Spleen (tissue), 11 donors: ENCODE measurements at regions not wholly inside any gene's neighbourhood (a gene's known extent, or its start where the extent isn't known, plus 50 kb on each side); places are given as distances from the start of the nearest gene placed in this dataset.

ENCODE experiments used
- DNase-seq: peaks from one replicate; pipeline ENCODE4 v3.0.0-alpha.2; 2020
- H3K27ac ChIP-seq, 8 donors: fragments of 200-600 bp; sonication (generic) in 7 of 8; 1 replicate in 4 of 8; 2 replicates in 4 of 8; pipeline versions ENCODE4 v1.5.0 to v1.8.0; 2016 to 2021; ENCODE audit warnings: inconsistent platforms in 4 of 8, mild to moderate bottlenecking in 4 of 8, moderate library complexity in 1 of 8
- H3K27me3 ChIP-seq, 7 donors: fragments of 200-600 bp; sonication (generic) in 6 of 7; replicated peaks in 1 of 7; 1 replicate in 4 of 7; 2 replicates in 3 of 7; pipeline versions ENCODE4 v1.5.0 to v1.8.0; 2016 to 2021; ENCODE audit warnings: inconsistent platforms in 3 of 7, mild to moderate bottlenecking in 1 of 7
- H3K36me3 ChIP-seq, 6 donors: fragments of 200-600 bp; sonication (generic) in 5 of 6; 1 replicate in 4 of 6; 2 replicates in 2 of 6; pipeline versions ENCODE4 v1.5.0 to v1.8.0; 2016 to 2021; ENCODE audit warnings: inconsistent platforms in 2 of 6
- H3K4me1 ChIP-seq, 6 donors: fragments of 200-600 bp; sonication (generic) in 5 of 6; 1 replicate in 3 of 6; 2 replicates in 3 of 6; pipeline versions ENCODE4 v1.5.0 to v1.8.0; 2016 to 2021; ENCODE audit warnings: inconsistent platforms in 3 of 6
- H3K4me3 ChIP-seq, 8 donors: fragments of 200-600 bp; sonication (generic) in 7 of 8; 1 replicate in 4 of 8; 2 replicates in 4 of 8; pipeline versions ENCODE4 v1.5.0 to v1.8.0; 2016 to 2021; ENCODE audit warnings: inconsistent platforms in 4 of 8, mild to moderate bottlenecking in 4 of 8, moderate library complexity in 2 of 8
- H3K9me3 ChIP-seq, 8 donors: fragments of 200-600 bp; sonication (generic) in 7 of 8; 1 replicate in 4 of 8; 2 replicates in 4 of 8; pipeline versions ENCODE4 v1.5.0 to v1.8.0; 2016 to 2021; ENCODE audit warnings: inconsistent platforms in 4 of 8
- POLR2A ChIP-seq, 3 donors: fragments of 450-650 bp; IDR thresholded peaks; one replicate each; pipeline ENCODE4 v1.5.1; 2017; ENCODE audit warnings: antibody characterized with exemption in 3 of 3, mild to moderate bottlenecking in 1 of 3
- POLR2AphosphoS5 ChIP-seq, 3 donors: sonication (generic); formaldehyde crosslinking; IDR thresholded peaks; one replicate each; pipeline ENCODE4 v1.5.1; 2017; ENCODE audit warnings: antibody characterized with exemption in 3 of 3
- WGBS, 5 donors: extraction: QIAGEN DNeasy Blood & Tissue Kit in 3 of 5; methylation state at CpG; one replicate each; pipeline versions ENCODE4 v1.1.5 to v1.1.7; 2013 to 2018; 5-methylcytosine and 5-hydroxymethylcytosine counted together
- intact Hi-C: fragments of 100-400 bp; cut with DNase I; formaldehyde crosslinking; loops from one replicate; pipeline ENCODE4 v1.15.0; 2023; ENCODE audit warnings: low total_unique reads
- TF ChIP-seq, protein P1 (sequence below), 11 experiments: fragments of 200-600 bp in 7 of 11; fragments of 450-650 bp in 4 of 11; sonication (generic) in 4 of 11; IDR thresholded peaks in 8 of 11; conservative IDR thresholded peaks in 3 of 11; 1 replicate in 7 of 11; 2 replicates in 4 of 11; pipeline versions ENCODE4 v1.4.0 to v1.8.0; 2016 to 2021; ENCODE audit warnings: antibody characterized with exemption in 11 of 11, inconsistent platforms in 4 of 11, mild to moderate bottlenecking in 1 of 11
- donor health status: healthy with polysubstance abuse.
- donor health status: DM: no; HTN: no; CAD: no; lungs with moderate emphysema.
- donor health status: DM: no; HTN: no; CAD: no.
- donor health status: Bipolar disorder and iron deficiency.
- donor health status: healthy.
- donor health status: DM: no; HTN: no; CAD: no.
- donor health status: DM: yes; HTN: yes; CAD: no.

GRCh38 chr2:239716536-239717318, 308.4 kb downstream of the NDUFA10 start:
- 75 to 79% (median 76%) methylated on average over 16 of the region's 16 CpGs for WGBS, 5 donors
- intact Hi-C loops: no loop called here
- DNase-seq: peak; percentile 66

DNA sequence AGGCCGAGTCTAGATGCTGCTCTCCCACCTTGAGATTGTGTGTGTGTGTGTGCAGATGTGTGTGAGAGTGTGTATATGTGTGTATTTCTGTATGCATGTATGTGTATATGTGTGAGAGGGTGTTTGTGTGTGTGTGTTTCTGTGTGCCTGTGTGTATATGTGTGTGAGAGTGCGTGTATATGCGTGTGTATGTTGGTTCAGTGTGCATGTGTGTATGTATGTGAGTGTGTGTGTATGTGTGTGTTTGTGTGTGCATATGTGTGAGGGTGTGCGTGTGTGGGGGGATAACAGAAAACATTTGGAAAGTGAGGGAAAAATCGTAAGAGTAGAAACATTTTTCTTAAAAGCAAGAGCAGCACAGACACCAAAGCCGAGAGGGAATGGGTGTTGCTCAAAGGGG, 309.1 kb downstream of the NDUFA10 start:
- no peaks in the 10 kb centered on the region for H3K36me3 ChIP-seq
- H3K4me3 ChIP-seq: no peak overlapping the region
- 91 to 96% (median 92%) methylated on average over 6 of the region's 6 CpGs for WGBS, 5 donors
- DNase-seq: no peak
- peaks cover 0 to 16% (median 0%) of the 10 kb centered on the region in 7 donors for H3K27me3 ChIP-seq
- H3K9me3 ChIP-seq: peaks cover 0 to 46% (median 32%) of the 10 kb centered on the region in 8 donors
- TF ChIP-seq POLR2A (IDR thresholded peaks at IDR 0.05) (no peak), POLR2AphosphoS5 (IDR thresholded peaks at IDR 0.05) (no peak)
- TF ChIP-seq, protein P1, sequence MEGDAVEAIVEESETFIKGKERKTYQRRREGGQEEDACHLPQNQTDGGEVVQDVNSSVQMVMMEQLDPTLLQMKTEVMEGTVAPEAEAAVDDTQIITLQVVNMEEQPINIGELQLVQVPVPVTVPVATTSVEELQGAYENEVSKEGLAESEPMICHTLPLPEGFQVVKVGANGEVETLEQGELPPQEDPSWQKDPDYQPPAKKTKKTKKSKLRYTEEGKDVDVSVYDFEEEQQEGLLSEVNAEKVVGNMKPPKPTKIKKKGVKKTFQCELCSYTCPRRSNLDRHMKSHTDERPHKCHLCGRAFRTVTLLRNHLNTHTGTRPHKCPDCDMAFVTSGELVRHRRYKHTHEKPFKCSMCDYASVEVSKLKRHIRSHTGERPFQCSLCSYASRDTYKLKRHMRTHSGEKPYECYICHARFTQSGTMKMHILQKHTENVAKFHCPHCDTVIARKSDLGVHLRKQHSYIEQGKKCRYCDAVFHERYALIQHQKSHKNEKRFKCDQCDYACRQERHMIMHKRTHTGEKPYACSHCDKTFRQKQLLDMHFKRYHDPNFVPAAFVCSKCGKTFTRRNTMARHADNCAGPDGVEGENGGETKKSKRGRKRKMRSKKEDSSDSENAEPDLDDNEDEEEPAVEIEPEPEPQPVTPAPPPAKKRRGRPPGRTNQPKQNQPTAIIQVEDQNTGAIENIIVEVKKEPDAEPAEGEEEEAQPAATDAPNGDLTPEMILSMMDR (IDR thresholded peaks at IDR 0.05 in 8 of 11, conservative IDR thresholded peaks at IDR 0.05 in 3 of 11): no peak
- no peak overlapping the region for H3K27ac ChIP-seq
- intact Hi-C loops: no loop called here
- peaks cover 0 to 4% (median 0%) of the 10 kb centered on the region in 6 donors for H3K4me1 ChIP-seq

More at GRCh38 chr2:239716536-239717318, 308.4 kb downstream of the NDUFA10 start:
- Histone ChIP-seq H3K9me3 (peaks cover 0 to 39% (median 30%) of the 10 kb centered on the region in 8 donors), H3K4me1 (peaks cover 0 to 12% (median 0%) of the 10 kb centered on the region in 6 donors), H3K36me3 (no peaks in the 10 kb centered on the region), H3K4me3 (no peak overlapping the region), H3K27ac (no peak overlapping the region), H3K27me3 (peaks cover 0 to 9% (median 0%) of the 10 kb centered on the region in 7 donors)
- peak in 2 of 3 donors; percentile 34 to 49 for TF ChIP-seq POLR2AphosphoS5 (IDR thresholded peaks at IDR 0.05)
- TF ChIP-seq, protein P1 (IDR thresholded peaks at IDR 0.05 in 8 of 11, conservative IDR thresholded peaks at IDR 0.05 in 3 of 11): no peak

- Histone ChIP-seq H3K4me1 (peaks cover 0 to under 1% (median 0%) of the 10 kb centered on the region in 6 donors), H3K36me3 (no peaks in the 10 kb centered on the region), H3K4me3 (no peak overlapping the region), H3K27ac (no peak overlapping the region), H3K9me3 (peaks cover 0 to 50% (median 35%) of the 10 kb centered on the region in 8 donors), H3K27me3 (peaks cover 0 to 18% (median 0%) of the 10 kb centered on the region in 7 donors)
- peak; percentile 54 for DNase-seq
- TF ChIP-seq, protein P1 (IDR thresholded peaks at IDR 0.05 in 8 of 11, conservative IDR thresholded peaks at IDR 0.05 in 3 of 11): no peak
- TF ChIP-seq POLR2AphosphoS5 (IDR thresholded peaks at IDR 0.05) (no peak), POLR2A (IDR thresholded peaks at IDR 0.05) (no peak)
- WGBS, 5 donors: 92 to 97% (median 95%) methylated on average over 8 to 15 of the region's 15 CpGs
- intact Hi-C loops: no loop called here
Observed at GRCh38 chr2:239715606-239716005, 309.5 kb downstream of the NDUFA10 start.

- peak; percentile 56 for DNase-seq
- TF ChIP-seq, protein P1 (IDR thresholded peaks at IDR 0.05 in 8 of 11, conservative IDR thresholded peaks at IDR 0.05 in 3 of 11): no peak
- TF ChIP-seq POLR2A (IDR thresholded peaks at IDR 0.05): no peak
- no peak for TF ChIP-seq POLR2AphosphoS5 (IDR thresholded peaks at IDR 0.05)
- Histone ChIP-seq H3K27ac (no peak overlapping the region), H3K4me1 (no peaks in the 10 kb centered on the region), H3K9me3 (peaks cover 0 to 54% (median 37%) of the 10 kb centered on the region in 8 donors), H3K4me3 (no peak overlapping the region), H3K36me3 (no peaks in the 10 kb centered on the region), H3K27me3 (peaks cover 0 to 18% (median 0%) of the 10 kb centered on the region in 7 donors)
- WGBS, 5 donors: 86 to 96% (median 93%) methylated on average over 9 of the region's 9 CpGs
- intact Hi-C loops: no loop called here
Observed at GRCh38 chr2:239715202-239715601, 309.9 kb downstream of the NDUFA10 start.
